ENCODE measurements at regions not wholly inside any gene's neighbourhood (a gene's known extent, or its start where the extent isn't known, plus 50 kb on each side); places are given as distances from the start of the nearest gene placed in this dataset.
"Not testable (repeated sequence)": the region's sequence is repeated elsewhere in the genome, so short reads cannot be mapped to it uniquely, and the experiment has no call there.

DNA sequence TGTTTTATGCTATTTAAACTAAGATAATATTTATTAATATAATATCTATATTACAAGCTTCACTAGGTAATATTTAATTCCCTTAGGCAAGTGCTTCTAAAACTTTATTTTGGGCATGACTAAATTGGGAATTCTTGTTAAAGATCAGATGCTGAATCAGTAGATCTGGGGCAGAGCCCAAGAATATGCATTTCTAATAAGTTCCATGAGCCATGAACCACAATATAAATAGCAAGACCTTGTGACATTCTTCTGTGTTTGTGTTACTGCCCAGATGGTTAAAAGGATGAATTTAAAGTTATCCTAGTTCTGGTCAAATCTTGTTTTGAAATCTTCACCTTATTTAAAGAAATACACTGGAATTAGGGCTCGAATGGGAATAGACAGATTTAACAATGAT, 258.4 kb upstream of the CACNA2D1 start:
- DNase-seq: no peak

- peak; percentile 25 for DNase-seq
Measured at GRCh38 chr7:82700741-82701140, 257.2 kb upstream of the CACNA2D1 start.

GRCh38 chr7:82699773-82700186, 256.2 kb upstream of the CACNA2D1 start:
- DNase-seq: peak; percentile 90

DNA sequence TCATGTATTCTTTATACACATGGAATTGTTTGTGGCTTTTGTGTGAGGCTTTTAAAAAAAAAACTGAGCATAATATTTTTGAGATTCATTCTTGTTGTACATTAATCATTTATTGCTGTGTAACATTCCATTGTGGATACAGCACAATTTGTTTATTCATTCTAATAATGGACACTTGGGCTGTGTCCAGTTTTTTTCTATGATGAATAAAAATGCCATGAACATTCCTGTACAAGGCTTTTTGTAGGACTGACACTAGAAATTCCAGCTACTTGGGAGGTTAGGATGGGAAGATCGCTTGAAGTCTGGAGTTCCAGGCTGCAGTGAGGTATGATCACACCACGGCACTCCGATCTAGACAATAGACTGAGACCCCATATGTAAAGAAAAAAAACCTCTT, 254.3 kb upstream of the CACNA2D1 start:
- DNase-seq: no peak

- DNase-seq: no peak
Measured at GRCh38 chr7:82696631-82697030, 253.1 kb upstream of the CACNA2D1 start.

- no peak for DNase-seq
Measured at GRCh38 chr7:82694022-82694421, 250.4 kb upstream of the CACNA2D1 start.

- no peak for DNase-seq
Measured at GRCh38 chr7:82690929-82691328, 247.4 kb upstream of the CACNA2D1 start.

GRCh38 chr7:82685214-82685613, 241.6 kb upstream of the CACNA2D1 start:
- DNase-seq: no peak

DNA sequence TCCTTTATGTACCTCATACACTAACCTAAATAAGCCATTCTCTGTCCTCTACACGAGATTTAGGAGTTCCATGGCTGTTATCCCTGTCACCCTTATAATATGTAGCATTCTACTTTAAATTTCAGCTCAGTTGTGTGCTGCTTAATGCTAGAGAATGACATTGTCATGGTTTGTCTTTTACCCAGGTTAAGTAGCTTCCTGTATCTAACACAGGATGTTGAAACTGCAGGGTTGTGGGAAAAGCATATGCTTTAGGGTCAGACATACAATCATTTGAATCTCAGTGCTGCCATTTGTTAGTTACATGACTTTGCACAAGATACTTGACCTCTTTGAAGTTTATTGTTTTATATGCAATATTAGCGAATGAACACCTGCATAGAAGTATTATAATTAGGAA, 235.1 kb upstream of the CACNA2D1 start:
- DNase-seq: no peak

DNA sequence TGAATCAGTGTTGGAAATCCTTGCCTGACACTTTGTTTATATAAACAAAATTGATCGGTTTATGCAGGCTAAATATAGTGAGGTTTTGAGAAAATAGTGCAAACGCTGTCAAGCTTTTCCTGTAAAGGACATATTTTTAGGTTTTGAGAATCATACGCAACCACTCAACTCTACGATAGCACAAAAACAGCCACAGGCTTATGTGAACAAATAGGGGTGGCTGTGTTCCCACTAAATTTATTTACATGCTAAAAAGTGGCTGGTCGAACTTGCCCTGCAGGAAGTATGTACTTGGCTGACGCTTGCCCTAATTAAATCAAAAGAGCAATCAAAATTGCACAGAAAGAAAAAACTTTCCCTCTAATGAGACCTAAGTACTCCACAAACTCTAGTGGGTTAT, 234.7 kb upstream of the CACNA2D1 start:
- DNase-seq: no peak

- no peak for DNase-seq
Measured at GRCh38 chr7:82677493-82677892, 233.9 kb upstream of the CACNA2D1 start.

- no peak for DNase-seq
Measured at GRCh38 chr7:82676777-82677463, 233.3 kb upstream of the CACNA2D1 start.

DNA sequence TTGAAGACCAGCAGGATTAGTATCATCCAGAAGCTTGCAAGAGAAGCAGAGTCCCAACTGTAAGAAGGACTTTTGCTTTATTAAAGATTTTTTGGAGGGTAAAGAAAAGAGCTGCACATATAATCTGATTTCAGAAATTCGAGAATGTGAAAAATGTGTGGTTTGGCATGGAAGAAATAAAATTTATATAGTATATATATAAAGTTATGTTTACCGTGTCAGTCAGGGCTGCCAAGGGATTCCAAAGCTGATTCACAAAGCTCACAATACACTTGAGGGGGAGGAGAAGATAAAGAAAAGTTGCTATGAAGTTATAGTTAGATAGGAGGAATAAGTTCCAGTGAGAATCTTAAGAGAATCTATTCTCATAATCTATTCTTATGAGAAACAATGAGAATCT, 231.8 kb upstream of the CACNA2D1 start:
- DNase-seq: no peak

DNA sequence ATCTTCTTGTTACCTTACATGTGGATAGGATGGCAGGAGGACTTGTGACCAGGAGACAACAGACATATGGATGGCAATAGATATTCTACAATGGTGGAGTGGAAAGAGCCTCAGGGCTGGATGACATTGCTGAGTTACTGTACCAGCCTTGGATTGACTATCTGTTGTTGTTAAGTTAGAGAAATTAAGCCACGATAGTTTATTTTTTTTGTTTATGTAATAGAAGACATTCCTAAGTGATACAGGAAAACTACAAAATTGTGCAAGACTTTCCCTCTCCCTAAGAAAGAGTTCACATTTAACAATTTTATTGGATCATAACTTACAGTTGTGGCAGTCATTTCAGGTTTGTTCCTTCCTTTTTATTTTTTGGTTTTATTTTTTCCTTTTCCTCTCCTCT, 230.7 kb upstream of the CACNA2D1 start:
- no peak for DNase-seq

GRCh38 chr7:82672078-82672477, 228.5 kb upstream of the CACNA2D1 start:
- DNase-seq: no peak

DNA sequence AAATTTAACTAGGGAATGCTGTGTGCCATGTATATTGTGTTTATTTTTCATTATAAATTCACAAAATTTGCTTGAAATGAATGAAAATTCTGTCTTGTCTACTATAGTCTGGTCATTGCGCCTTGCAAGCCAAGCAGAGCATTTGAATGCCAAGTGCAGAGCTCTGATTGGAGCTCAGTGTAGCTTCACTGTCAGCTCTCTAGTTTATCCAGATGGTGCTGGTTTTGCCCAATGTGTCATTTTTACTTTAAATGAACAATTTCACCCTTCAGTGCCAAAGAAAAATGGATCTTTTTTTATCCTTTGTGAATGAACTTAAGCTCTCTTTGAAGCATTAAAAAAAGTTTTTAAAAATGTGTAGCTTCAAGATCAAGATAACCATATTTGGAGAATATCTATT, 225.6 kb upstream of the CACNA2D1 start:
- no peak for DNase-seq

DNA sequence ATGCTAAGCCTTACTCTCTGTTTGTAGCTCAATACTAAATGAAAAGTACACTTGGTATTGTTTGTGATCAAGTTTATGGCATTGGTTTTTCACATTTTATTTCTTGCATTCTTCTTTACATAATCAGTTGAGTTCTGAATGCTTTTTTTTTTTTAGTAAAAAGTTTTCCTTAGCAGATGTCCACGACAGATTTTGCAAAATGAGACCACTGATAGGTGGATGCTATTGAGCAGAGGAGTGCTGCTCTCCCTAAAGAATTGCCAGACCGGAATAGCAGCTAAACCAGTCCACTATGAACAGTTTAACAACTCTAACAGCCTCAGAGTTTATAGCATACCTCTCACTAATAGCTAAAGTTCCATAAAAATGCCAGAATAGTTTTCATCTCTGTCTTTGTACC, 225.1 kb upstream of the CACNA2D1 start:
- no peak for DNase-seq

DNA sequence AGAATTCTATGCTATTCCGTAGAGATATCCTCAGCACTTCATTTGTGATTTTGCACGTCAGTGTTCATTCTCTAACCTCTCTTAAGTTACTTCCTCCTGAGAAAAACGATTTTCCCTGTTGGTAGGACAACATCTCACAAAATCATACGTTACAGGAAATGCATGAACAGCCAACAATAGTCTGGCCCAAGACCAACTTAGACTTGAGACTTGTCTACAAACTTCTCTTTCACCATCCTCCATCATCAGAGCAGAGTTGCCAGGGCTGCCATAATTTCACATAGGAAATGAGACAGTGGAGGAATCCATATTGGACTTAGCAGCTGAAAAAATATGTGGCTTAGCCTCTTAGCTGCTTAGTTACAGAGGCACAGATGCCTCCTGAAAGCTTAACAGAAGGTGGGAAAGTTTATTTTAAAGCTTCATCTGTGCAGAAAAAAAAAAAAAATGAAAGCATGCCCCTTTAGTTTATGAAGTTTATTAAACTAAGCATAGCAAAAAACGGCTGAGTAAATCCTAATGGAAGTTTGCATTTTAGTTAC, 222.5 kb upstream of the CACNA2D1 start:
- no peak for DNase-seq

- no peak for DNase-seq
Measured at GRCh38 chr7:82655965-82656364, 212.4 kb upstream of the CACNA2D1 start.

DNA sequence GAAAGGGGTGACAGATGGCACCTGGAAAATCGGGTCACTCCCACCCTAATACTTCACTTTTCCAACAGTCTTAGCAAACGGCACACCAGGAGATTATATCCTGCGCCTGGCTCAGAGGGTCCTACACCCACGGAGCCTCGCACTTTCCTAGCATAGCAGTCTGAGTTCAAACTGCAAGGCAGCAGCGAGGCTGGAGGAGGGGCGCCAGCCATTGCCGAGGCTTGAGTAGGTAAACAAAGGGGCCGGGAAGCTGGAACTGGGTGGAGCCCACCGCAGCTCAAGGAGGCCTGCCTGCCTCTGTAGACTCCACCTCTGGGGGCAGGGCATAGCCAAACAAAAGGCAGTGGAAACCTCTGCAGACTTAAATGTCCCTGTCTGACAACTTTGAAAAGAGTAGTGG, 206.5 kb upstream of the CACNA2D1 start:
- DNase-seq: not testable (repeated sequence)

DNA sequence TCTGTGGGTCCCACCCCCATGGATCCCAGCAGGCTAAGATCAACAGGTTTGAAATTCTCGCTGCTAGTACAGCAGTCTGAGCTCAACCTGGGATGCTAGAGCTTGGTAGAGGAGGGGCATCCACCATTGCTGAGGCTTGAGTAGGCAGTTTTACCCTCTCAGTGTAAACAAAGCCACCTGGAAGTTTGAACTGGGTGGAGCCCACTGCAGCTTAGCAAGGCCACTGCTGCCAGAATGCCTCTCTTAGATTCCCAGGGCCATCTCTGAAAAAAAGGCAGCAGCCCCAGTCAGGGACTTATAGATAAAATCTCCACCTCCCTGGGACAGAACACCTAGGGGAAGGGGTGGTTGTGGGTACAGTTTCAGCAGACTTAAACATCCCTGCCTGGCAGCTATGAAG, 190.0 kb upstream of the CACNA2D1 start:
- DNase-seq: no peak

DNA sequence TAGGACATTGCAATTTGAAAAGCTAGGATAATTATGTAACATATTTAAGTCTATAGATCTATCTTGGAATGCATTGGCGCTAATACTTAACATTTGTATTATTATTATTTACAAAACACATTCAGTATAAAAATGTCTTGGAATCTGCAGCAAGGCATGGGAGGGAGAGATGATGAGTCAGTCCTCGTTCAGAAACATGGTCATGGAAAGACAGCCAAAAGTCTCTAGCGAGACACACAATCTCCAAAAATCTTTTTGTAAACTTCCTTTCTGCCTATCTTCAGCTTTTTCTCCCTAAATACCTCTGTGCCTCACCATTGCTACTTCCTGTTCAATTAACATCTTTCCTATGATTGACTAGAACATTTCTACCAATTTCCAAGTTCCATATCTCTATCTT, 188.4 kb upstream of the CACNA2D1 start:
- no peak for DNase-seq

DNA sequence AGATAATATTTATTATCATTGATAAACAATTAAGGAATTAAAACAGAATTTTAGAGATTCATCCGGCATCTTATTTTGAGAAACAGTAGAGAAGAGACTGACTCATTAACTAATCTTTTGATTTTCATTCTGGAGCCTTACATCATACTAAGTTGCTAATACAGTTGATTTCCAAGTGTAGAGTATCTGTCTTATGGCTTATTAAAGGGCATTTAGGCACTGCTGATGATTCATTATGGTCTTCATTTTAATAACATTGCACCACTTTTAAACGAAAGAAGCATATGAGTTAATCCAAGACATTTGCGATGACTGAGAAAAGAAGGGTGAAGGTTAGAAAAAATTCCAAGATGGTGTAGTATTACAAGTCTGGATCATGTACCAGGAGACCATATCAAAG, 186.0 kb upstream of the CACNA2D1 start:
- no peak for DNase-seq

DNA sequence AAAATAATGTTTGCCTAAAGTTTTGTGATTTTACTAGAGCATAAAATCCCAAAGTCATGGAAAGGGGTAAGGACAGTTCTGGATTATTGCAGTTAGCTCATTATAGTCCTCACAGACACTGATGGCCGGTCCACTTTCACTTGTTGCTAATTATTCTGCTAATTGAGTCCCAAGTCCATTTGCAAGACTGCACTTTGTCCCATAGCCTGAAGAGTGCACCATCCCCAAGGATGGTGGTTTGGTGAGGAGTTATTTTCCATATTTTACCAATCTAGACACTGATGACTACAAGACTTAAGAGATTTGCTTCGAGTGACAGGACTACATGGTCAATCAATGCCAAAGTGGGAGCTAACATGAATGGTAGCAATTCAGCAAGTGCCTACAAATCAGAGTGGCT, 181.8 kb upstream of the CACNA2D1 start:
- DNase-seq: no peak

- DNase-seq: no peak
Measured at GRCh38 chr7:82624965-82625364, 181.4 kb upstream of the CACNA2D1 start.
